Mesothelial cell of epicardium (in vitro differentiated cells): ENCODE measurements at regions not wholly inside any gene's neighbourhood (a gene's known extent, or its start where the extent isn't known, plus 50 kb on each side); places are given as distances from the start of the nearest gene placed in this dataset.

ENCODE experiments used
- DNase-seq, 2 experiments: peaks; one replicate each; pipeline ENCODE4 v3.0.0; 2021; ENCODE audit warnings: low spot score in 2 of 2; ENCODE audit not compliant: unreplicated experiment in 2 of 2
- H3K27ac Mint-ChIP-seq: 2 replicates; pipeline ENCODE4 v1.8.0; 2021; ENCODE audit warnings: mixed read lengths
- H3K27me3 Mint-ChIP-seq: 2 replicates; pipeline ENCODE4 v1.8.0; 2021; ENCODE audit warnings: low read depth, mixed read lengths
- H3K36me3 Mint-ChIP-seq: 2 replicates; pipeline ENCODE4 v1.8.0; 2021; ENCODE audit warnings: mixed read lengths
- H3K4me1 Mint-ChIP-seq: 2 replicates; pipeline ENCODE4 v1.8.0; 2021; ENCODE audit warnings: mixed read lengths
- H3K4me3 Mint-ChIP-seq: 2 replicates; pipeline ENCODE4 v1.8.0; 2021; ENCODE audit warnings: mild to moderate bottlenecking, moderate library complexity, mixed read lengths
- H3K9me3 Mint-ChIP-seq: 2 replicates; pipeline ENCODE4 v1.8.0; 2021; ENCODE audit warnings: mixed read lengths
- TF ChIP-seq, protein P1 (sequence below): fragments of 200-600 bp; sonication (generic); IDR thresholded peaks from one replicate; pipeline ENCODE4 v1.5.0; 2021; ENCODE audit warnings: antibody characterized with exemption; ENCODE audit not compliant: unreplicated experiment

DNA sequence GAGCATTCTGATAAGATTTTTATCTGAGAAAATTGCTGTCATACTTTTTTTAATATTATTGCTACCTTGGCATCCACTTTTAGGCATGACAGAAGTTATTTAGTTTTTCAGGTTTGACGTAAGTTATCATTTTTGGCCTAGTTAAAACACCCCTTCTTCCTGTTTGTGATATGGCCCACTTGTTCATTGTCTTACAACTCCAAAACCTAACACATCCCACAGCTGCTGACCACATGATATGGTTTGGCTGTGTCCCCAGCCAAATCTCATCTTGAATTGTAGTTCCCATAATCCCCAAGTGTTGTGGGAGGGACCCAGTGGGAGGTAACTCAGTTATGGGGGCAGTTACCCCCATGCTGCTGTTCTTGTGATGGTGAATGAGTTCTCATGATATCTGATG is 388.1 kb downstream of the SLC4A3 start:
- Mint-ChIP-seq H3K27me3 (no peaks in the 10 kb centered on the region), H3K4me3 (no peak overlapping the region), H3K4me1 (no peaks in the 10 kb centered on the region), H3K27ac (no peak overlapping the region), H3K9me3 (no peaks in the 10 kb centered on the region), H3K36me3 (no peaks in the 10 kb centered on the region)
- DNase-seq, result no peak
- TF ChIP-seq, protein P1, sequence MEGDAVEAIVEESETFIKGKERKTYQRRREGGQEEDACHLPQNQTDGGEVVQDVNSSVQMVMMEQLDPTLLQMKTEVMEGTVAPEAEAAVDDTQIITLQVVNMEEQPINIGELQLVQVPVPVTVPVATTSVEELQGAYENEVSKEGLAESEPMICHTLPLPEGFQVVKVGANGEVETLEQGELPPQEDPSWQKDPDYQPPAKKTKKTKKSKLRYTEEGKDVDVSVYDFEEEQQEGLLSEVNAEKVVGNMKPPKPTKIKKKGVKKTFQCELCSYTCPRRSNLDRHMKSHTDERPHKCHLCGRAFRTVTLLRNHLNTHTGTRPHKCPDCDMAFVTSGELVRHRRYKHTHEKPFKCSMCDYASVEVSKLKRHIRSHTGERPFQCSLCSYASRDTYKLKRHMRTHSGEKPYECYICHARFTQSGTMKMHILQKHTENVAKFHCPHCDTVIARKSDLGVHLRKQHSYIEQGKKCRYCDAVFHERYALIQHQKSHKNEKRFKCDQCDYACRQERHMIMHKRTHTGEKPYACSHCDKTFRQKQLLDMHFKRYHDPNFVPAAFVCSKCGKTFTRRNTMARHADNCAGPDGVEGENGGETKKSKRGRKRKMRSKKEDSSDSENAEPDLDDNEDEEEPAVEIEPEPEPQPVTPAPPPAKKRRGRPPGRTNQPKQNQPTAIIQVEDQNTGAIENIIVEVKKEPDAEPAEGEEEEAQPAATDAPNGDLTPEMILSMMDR, result no peak

DNA sequence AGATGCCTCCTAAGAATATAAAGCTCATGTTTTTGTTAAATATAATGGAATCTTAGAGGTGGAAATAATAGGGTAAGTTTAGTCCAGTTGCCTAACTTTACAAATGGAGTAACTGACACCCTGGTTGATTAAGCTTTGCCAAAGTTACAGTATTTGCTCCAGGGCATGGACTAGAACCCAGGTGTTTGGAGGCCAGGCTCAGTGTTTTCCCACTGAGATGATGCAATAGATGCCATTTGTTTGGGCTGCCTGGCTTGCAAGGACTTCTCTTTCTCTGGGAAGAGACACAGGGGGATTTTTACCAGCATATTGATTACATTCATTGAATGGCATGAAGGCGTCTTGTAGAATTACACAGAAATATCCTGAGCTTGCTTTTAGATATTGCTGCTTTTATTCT is 397.8 kb downstream of the SLC4A3 start:
- H3K36me3 Mint-ChIP-seq, result no peaks in the 10 kb centered on the region
- TF ChIP-seq, protein P1, result no peak
- DNase-seq, result no peak
- H3K4me1 Mint-ChIP-seq, result no peaks in the 10 kb centered on the region
- H3K27ac Mint-ChIP-seq, result no peak overlapping the region
- H3K27me3 Mint-ChIP-seq, result no peaks in the 10 kb centered on the region
- H3K9me3 Mint-ChIP-seq, result peaks cover 16% of the 10 kb centered on the region
- H3K4me3 Mint-ChIP-seq, result no peak overlapping the region

DNA sequence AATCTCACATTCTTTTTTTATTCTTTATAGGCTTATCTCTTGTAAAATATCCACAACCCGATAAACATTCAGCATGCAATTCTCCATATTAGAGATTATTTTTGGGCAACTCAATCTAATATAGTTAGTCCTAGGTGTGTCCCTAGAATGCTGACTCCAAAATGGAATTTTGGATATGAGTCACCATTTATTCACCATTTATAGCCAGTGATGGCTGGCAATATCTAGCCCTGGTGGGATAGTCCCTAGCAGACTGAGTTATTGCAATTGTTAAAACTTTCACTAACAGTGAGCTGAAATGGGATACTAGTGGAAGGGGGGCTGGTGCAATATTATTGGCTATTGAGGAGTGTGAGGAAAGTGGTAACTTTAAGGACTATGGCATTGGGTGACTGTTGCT is 401.6 kb downstream of the SLC4A3 start:
- H3K27me3 Mint-ChIP-seq, result no peaks in the 10 kb centered on the region
- DNase-seq, result no peak
- TF ChIP-seq, protein P1, result no peak
- H3K4me3 Mint-ChIP-seq, result no peak overlapping the region
- H3K4me1 Mint-ChIP-seq, result no peaks in the 10 kb centered on the region
- no peaks in the 10 kb centered on the region for H3K36me3 Mint-ChIP-seq
- H3K27ac Mint-ChIP-seq, result no peak overlapping the region
- H3K9me3 Mint-ChIP-seq, result peaks cover 15% of the 10 kb centered on the region

DNA sequence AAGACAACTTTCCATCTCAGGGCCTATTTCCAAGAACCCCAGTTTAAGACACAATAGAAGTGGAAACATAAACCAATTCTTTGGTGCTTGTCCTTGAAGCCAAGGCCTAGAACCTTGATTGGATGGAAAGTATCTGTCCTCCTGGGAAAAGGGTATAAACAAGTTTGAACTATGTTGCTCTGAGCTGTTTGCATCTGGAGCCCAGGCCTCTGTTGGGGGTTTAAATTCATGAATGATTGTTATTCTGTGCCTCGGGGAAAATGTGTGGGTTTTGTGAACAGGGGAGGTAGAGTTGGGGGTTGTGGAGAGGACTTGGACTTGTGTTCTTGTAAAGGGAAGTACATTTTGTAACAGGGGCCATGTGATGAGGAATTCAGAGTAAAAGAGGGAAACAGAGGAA is 406.1 kb downstream of the SLC4A3 start:
- H3K27ac Mint-ChIP-seq, result no peak overlapping the region
- DNase-seq, result no peak
- no peaks in the 10 kb centered on the region for H3K36me3 Mint-ChIP-seq
- TF ChIP-seq, protein P1, result no peak
- H3K4me3 Mint-ChIP-seq, result no peak overlapping the region
- H3K27me3 Mint-ChIP-seq, result no peaks in the 10 kb centered on the region
- H3K4me1 Mint-ChIP-seq, result peaks cover 2% of the 10 kb centered on the region
- H3K9me3 Mint-ChIP-seq, result peaks cover 12% of the 10 kb centered on the region

DNA sequence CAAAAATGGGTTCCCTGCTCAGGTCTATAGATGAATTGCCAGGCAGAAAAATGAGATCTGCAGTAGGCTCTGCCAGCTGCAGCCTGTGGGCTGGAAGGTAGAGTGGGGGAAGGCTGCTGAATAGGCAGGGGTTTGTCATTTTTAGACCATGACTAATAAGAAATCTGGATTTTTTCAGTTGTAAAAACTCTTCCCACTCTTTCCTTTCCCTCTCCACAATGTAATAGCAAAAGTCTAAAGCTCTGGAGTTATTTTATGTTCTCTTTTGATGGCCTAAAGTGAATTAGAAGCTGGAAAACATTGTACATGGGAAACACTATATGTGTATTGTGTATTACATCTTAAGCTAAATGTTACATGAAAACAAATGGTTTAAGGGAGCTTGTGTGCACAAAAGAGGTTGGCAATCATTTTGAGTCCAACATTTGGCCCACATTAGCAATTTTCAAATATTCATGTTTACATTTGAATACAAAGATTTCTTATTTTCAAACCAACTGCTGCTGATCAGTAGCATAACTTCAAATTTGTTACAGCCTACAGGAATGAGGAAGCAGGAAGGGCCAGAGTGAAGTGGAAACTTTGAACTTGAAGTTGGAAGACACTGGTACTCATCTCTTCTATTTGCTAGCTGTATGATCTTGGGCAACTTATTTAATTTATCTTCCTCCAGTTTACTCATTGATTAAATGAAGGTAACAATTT is 407.1 kb downstream of the SLC4A3 start:
- H3K27me3 Mint-ChIP-seq, result no peaks in the 10 kb centered on the region
- TF ChIP-seq, protein P1, result no peak
- H3K9me3 Mint-ChIP-seq, result peaks cover 7% of the 10 kb centered on the region
- H3K4me1 Mint-ChIP-seq, result peaks cover 6% of the 10 kb centered on the region
- DNase-seq, result no peak
- H3K27ac Mint-ChIP-seq, result no peak overlapping the region
- H3K4me3 Mint-ChIP-seq, result no peak overlapping the region
- H3K36me3 Mint-ChIP-seq, result no peaks in the 10 kb centered on the region
